ELR (cell line): ENCODE measurements at regions not wholly inside any gene's neighbourhood (a gene's known extent, or its start where the extent isn't known, plus 50 kb on each side); places are given as distances from the start of the nearest gene placed in this dataset.

Source experiments
- DNase-seq: peaks from one replicate; pipeline ENCODE4 v3.0.0-alpha.2; 2015; ENCODE audit warnings: low read depth

- peak; percentile 12 for DNase-seq
Measured at GRCh38 chrX:22325096-22325495, 52.4 kb downstream of the CBLL2 start.

DNA sequence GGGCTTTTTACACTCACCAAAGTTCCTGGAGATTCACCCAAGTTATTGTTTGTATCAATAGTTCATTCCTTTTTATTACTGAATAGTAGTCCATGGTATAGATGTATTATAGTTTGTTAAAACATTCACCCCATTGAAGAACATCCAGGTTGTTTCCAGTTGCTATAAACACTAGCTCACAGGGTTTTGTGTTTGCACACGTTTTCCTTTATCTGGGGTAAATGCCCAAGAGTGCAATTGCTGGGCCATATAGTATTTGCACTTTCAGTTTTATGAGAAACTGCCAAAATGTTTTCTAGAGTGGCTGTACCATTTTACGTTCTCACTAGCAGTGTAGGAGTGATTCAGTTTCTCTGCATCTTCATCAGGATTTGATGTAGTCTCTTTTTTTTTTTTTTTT lies 57.1 kb downstream of the CBLL2 start:
- no peak for DNase-seq

- DNase-seq, result peak; percentile 34
Measured at GRCh38 chrX:22338740-22339139, 66.0 kb downstream of the CBLL2 start.

DNA sequence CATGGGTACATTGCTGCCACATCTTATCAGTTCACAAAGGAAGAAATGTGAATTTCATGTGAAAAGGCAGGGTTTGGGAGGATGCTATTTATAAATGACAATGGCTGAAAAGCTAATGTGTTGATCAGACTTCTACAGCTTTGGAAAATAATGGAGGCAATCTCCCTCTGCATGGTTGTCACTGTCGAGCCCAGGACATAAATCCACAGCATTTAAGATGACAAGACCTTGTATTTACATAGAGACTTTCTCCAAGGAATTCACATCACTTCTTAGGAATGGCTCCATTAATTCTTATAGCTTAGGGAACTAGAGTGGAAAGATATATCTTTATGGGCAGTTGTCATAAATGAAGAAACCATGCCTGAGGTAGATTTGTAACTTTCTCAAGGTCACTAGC lies 66.7 kb downstream of the CBLL2 start:
- no peak for DNase-seq

DNA sequence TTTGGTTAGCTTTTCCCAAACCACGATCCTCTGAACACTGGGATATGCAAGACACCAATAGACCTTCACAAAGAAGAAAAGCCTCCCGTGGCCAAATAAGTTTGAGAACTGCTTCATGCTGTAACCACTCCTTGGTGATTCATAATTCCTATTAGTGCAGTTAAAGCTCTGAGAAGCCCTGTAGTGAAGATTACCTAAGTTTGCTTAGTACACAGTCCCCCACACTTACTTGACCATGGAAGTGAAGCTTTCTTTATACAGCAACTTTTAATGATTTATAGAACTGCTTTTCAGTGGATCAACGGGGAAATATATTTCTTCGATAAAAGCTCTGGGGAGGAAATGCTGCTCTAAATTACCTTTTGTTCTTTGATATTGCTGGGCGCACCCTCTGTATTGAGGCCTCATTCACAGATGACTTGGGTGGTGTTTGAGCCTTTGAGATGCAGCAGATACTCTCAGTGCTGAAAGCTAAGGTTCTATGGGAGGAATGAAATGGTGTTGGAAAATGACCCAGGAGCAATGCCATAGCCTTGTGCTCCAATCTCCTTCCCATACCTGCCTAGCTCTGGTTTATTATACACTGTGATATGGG lies 67.4 kb downstream of the CBLL2 start:
- DNase-seq, result no peak

DNA sequence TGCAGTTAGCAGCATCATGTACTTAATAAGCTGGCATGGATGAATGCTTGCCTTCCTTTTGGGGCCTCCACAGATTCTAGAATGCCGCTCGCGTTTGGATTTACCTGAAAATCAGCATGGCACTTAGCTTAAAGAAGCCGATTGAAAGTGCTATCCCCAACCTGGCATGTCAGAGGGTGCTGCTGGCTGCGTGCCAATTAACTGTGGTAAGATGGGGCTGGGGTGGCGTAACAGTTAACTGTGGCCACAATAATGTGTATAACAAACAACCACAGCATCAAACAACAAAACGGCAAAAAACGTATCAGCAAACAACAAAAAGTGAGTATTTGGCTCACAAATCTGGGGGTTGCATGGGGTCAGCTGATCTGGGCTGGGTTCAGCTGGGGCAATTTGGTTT lies 70.5 kb downstream of the CBLL2 start:
- DNase-seq, result no peak

DNA sequence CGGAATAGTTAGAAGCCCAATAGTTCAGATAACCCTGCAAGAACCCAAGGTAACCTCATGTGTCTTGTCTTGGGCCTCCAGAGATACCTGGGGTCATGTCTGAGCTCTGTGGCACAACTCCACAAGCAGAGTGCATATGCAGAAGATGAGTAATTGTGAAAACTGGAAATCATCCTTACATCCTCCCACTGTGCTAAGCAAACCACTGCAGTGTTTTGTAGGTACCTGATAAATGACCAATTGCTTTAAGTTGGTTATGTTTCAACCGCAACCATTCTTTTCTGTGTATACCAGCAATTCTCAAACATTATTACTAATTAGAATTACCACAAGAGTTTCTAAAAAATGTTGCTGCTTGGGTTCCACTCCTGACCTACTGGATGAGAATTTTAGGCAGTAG lies 73.2 kb downstream of the CBLL2 start:
- DNase-seq, result peak; percentile 5

DNA sequence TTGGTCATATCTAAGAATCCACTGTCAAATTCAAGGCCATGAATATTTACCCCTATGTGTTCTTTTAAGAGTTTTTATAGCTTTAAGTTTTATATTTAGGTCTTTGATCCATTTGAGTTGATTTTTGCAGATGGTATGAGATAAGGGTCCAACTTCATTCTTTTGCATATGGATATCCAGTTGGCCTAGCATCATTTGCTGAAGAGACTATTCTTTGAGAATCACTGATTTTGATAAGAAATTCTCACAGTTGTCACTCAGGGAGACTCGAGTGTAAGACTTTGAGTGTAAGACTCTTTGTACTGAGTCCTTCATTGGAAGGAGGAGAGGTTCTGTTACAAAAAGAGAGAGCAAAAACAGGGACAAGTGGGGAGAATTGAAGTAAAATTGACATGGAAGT lies 74.8 kb downstream of the CBLL2 start:
- no peak for DNase-seq

DNA sequence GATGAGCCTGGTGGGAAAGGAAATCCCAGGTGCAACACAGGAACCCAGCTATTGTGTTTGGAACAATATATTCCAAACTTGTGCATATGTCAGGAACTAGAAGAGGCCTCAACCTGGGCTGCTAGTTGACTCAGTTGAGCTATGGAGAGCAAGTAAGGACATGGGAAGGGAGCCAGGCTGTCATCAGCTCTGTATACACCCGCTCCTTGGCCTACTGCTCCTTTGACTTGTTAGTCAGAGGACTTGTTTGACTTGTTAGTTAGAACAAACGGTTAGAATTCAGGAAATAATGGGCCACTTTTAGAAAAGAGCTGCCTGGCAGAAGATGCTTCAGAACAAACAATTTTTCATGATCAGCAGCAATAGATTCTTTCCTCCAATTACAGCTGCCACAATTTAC lies 76.4 kb downstream of the CBLL2 start:
- DNase-seq, result no peak

DNA sequence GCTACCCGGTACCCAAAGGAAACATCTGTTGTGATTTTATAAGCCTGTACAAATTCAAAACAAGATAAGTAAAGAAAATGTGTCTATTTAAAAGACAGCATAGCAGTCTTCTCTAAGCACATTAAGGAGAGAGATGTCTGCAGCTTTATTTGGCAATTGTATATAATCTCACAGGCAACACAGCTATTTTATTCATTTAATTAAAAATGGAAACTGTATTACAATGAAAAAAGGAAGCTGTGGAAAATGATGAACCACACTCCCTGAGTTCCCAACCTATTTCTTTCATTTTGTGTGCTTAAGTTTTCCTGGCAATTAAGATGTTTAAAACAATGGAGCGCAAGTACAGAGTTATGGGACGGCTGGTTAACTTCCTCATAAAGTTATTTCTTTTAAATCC lies 78.4 kb downstream of the CBLL2 start:
- no peak for DNase-seq

DNA sequence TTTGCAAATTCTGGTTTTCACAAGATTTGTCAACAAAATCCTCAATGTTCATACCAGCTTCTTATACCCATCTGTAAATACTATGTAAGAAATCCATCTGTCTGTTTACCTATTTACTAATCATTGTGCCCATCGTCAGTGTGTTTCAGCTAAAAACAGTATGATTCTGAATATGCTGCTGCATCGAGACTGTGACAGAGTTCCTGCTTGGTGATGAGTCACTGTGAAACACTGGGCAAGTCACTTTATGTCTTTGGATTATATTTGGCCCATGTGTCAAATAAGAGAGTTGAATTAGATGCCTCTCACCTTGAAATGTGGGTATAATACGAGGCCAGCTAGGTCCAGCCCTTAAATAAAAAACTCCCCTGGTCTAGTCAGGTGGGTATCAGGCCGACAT lies 79.3 kb downstream of the CBLL2 start:
- peak; percentile 50 for DNase-seq

DNA sequence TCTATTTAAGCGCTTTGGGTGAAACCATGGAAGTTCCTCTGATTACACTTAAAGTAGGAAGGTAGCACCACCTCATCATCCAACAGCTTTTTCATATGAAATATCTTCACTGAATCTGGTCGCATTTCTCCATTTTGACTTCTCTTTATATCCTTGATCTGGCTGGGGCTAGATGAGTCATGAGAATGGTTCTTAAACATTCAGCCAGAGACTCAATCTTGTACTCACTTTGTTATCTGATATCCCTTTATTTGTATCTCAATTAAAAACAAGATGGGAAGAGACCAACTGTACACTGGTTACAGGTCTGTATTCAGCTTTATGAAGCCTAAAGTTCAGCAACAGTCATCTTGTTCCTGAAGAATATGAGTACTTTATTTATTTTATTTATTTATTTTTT lies 84.9 kb downstream of the CBLL2 start:
- DNase-seq, result peak; percentile 38

- no peak for DNase-seq
Measured at GRCh38 chrX:22360129-22360528, 87.4 kb downstream of the CBLL2 start.

GRCh38 chrX:22365460-22365859 lies 92.7 kb downstream of the CBLL2 start:
- DNase-seq, result peak; percentile 86

GRCh38 chrX:22366166-22366702 lies 93.5 kb downstream of the CBLL2 start:
- DNase-seq, result no peak

GRCh38 chrX:22366906-22367305 lies 94.2 kb downstream of the CBLL2 start:
- no peak for DNase-seq

DNA sequence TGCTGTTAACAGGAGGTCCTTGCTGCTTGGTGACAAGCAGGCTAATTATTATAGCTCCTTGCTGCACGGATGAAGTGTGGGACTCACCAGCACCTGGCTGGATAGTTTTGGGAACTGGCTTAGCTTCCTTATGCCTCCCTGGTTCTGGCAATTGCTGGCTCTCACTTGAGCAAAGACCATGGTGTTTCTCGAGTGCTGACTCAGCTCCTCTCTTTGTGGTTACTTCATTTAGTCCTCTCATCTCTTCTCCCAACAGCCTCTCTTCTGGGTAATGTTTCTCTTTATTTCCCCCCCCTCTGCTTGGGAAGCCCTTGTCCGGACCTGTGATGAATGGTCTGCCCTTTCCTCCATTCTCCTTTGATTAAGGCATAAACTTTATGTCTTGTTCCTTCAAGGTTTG lies 100.4 kb downstream of the CBLL2 start:
- no peak for DNase-seq

GRCh38 chrX:22373766-22374165 lies 101.1 kb downstream of the CBLL2 start:
- DNase-seq, result peak; percentile 42

DNA sequence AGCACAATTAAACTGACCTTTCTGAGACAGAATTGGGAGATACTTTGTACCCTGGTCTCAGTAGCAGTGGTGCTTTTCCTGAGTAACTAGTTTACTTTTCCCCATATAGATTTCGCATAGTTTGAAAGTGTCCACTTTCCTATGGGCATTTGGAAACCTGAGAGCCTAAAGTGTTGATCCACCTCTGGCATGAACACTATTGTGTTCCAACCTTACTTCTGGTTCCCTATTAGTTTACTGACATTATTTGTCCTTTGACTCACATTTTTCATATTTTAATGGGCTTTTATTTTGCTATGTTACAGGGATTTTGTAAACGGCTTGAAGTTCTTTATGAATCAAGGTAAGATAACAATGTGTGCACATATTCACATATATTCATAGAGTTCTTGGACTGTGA lies 103.7 kb downstream of the CBLL2 start:
- no peak for DNase-seq

GRCh38 chrX:22378296-22378695 lies 105.6 kb downstream of the CBLL2 start:
- DNase-seq, result peak; percentile 56

GRCh38 chrX:22383988-22384387 lies 111.3 kb downstream of the CBLL2 start:
- DNase-seq, result peak; percentile 16

- peak; percentile 79 for DNase-seq
Measured at GRCh38 chrX:22389556-22390179, 117.0 kb downstream of the CBLL2 start.

GRCh38 chrX:22392133-22392948 lies 119.6 kb downstream of the CBLL2 start:
- DNase-seq, result peak; percentile 2
